ENCODE measurements at regions not wholly inside any gene's neighbourhood (a gene's known extent, or its start where the extent isn't known, plus 50 kb on each side); places are given as distances from the start of the nearest gene placed in this dataset.

DNA sequence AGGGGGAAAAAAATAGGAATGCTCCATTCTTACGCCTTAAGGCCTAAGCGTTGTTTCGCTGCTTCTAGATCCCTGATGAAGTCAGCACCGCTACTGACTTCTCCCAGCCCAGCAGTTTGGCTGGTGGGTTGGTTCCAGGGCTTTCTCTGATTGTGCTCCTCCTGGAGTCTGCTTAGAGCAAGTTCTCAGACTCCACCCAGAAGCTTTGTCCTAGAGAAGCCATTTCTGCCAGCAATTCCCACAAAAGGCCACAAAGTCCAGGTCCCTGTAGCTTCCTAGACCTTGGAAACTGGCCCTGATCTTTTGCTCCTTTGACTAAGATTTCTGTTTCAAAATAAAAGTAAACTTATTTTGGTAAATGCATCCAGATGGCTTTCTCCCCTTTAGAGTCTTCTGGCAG, 65.4 kb downstream of the KCTD12 start:
- TF ChIP-seq CTCF (conservative IDR thresholded peaks at IDR 0.05 in 1 of 2, IDR thresholded peaks at IDR 0.05 in 1 of 2; ENCODE audit: low read depth in 1 of 2, low read length in 2 of 2) (peak; percentile 21 to 44), EZH2 (IDR thresholded peaks at IDR 0.05; ENCODE audit: low read length, missing control alignments) (no peak)
- no peaks in the 10 kb centered on the region for H3K79me2 ChIP-seq (ENCODE audit: control insufficient read depth, insufficient read depth, low read length)
- no peaks in the 10 kb centered on the region for H3K4me1 ChIP-seq (ENCODE audit: control insufficient read depth, extremely low read depth, insufficient read depth, low read length)
- no peaks in the 10 kb centered on the region for H3K9me3 ChIP-seq (ENCODE audit: control insufficient read depth, insufficient read depth, low read depth, low read length)
- H3K4me2 ChIP-seq (ENCODE audit: extremely low read depth, insufficient read depth, low read length), result no peak overlapping the region
- DNase-seq (ENCODE audit: low read depth in 2 of 2), result peak in 1 of 2 donors; percentile 36
- H4K20me1 ChIP-seq (ENCODE audit: control insufficient read depth, extremely low read depth, insufficient read depth, low read length), result no peaks in the 10 kb centered on the region
- no peak overlapping the region for H3K9ac ChIP-seq (ENCODE audit: insufficient read depth, low read length)
- H3K27me3 ChIP-seq (ENCODE audit: control insufficient read depth, insufficient read depth, low read length), result no peaks in the 10 kb centered on the region
- no peak overlapping the region for H3K27ac ChIP-seq (ENCODE audit: insufficient read depth, low read length)
- H3K4me3 ChIP-seq (replicated peaks in 1 of 4; ENCODE audit: control extremely low read depth in 1 of 4, insufficient read depth in 1 of 4, low read depth in 3 of 4, low read length in 4 of 4), result no peak overlapping the region
- H3K36me3 ChIP-seq (ENCODE audit: control insufficient read depth, insufficient read depth, low read length), result no peaks in the 10 kb centered on the region
- no peak overlapping the region for H2AFZ ChIP-seq (ENCODE audit: low read length)

DNA sequence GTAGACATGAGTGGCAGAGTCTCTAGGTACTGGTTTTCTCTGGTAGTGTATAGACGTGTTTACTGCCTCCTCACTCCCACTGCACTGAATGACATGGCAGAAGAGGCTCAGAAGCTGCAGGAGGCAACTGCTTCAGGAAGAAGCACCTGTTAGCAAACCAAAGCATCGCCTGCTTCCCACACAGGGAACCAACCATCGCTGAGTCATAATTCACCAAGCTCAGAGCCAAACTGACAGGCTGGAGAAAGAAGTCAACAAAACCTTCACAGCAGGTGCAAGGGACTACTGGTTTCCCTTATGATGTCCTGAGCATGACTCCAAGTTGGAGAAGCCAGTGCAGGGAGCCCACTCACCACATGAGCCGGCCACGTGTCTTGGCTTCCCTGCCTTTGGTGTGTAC, 69.8 kb downstream of the KCTD12 start:
- no peak for DNase-seq (ENCODE audit: low read depth in 2 of 2)
- H4K20me1 ChIP-seq (ENCODE audit: control insufficient read depth, extremely low read depth, insufficient read depth, low read length), result no peaks in the 10 kb centered on the region
- H3K4me3 ChIP-seq (replicated peaks in 1 of 4; ENCODE audit: control extremely low read depth in 1 of 4, insufficient read depth in 1 of 4, low read depth in 3 of 4, low read length in 4 of 4), result no peak overlapping the region

GRCh38 chr13:76815344-76815743, 70.9 kb downstream of the KCTD12 start:
- Histone ChIP-seq H3K79me2 (ENCODE audit: control insufficient read depth, insufficient read depth, low read length) (no peaks in the 10 kb centered on the region), H3K4me1 (ENCODE audit: control insufficient read depth, extremely low read depth, insufficient read depth, low read length) (peaks cover 10% of the 10 kb centered on the region), H2AFZ (ENCODE audit: low read length) (no peak overlapping the region), H3K9ac (ENCODE audit: insufficient read depth, low read length) (no peak overlapping the region), H3K36me3 (ENCODE audit: control insufficient read depth, insufficient read depth, low read length) (no peaks in the 10 kb centered on the region), H4K20me1 (ENCODE audit: control insufficient read depth, extremely low read depth, insufficient read depth, low read length) (no peaks in the 10 kb centered on the region), H3K9me3 (ENCODE audit: control insufficient read depth, insufficient read depth, low read depth, low read length) (no peaks in the 10 kb centered on the region), H3K4me2 (ENCODE audit: extremely low read depth, insufficient read depth, low read length) (no peak overlapping the region), H3K27ac (ENCODE audit: insufficient read depth, low read length) (no peak overlapping the region), H3K4me3 (replicated peaks in 1 of 4; ENCODE audit: control extremely low read depth in 1 of 4, insufficient read depth in 1 of 4, low read depth in 3 of 4, low read length in 4 of 4) (no peak overlapping the region), H3K27me3 (ENCODE audit: control insufficient read depth, insufficient read depth, low read length) (peaks cover 2% of the 10 kb centered on the region)
- TF ChIP-seq CTCF (conservative IDR thresholded peaks at IDR 0.05 in 1 of 2, IDR thresholded peaks at IDR 0.05 in 1 of 2; ENCODE audit: low read depth in 1 of 2, low read length in 2 of 2) (no peak), EZH2 (IDR thresholded peaks at IDR 0.05; ENCODE audit: low read length, missing control alignments) (no peak)
- no peak for DNase-seq (ENCODE audit: low read depth in 2 of 2)

More for the DNA sequence above, 69.8 kb downstream of the KCTD12 start:
- Histone ChIP-seq H3K9ac (ENCODE audit: insufficient read depth, low read length) (no peak overlapping the region), H3K4me1 (ENCODE audit: control insufficient read depth, extremely low read depth, insufficient read depth, low read length) (peaks cover 10% of the 10 kb centered on the region), H3K36me3 (ENCODE audit: control insufficient read depth, insufficient read depth, low read length) (no peaks in the 10 kb centered on the region), H3K79me2 (ENCODE audit: control insufficient read depth, insufficient read depth, low read length) (no peaks in the 10 kb centered on the region), H3K27ac (ENCODE audit: insufficient read depth, low read length) (no peak overlapping the region), H3K27me3 (ENCODE audit: control insufficient read depth, insufficient read depth, low read length) (peaks cover 2% of the 10 kb centered on the region), H2AFZ (ENCODE audit: low read length) (no peak overlapping the region), H3K9me3 (ENCODE audit: control insufficient read depth, insufficient read depth, low read depth, low read length) (no peaks in the 10 kb centered on the region), H3K4me2 (ENCODE audit: extremely low read depth, insufficient read depth, low read length) (no peak overlapping the region)
- TF ChIP-seq CTCF (conservative IDR thresholded peaks at IDR 0.05 in 1 of 2, IDR thresholded peaks at IDR 0.05 in 1 of 2; ENCODE audit: low read depth in 1 of 2, low read length in 2 of 2), result no peak
- no peak for TF ChIP-seq EZH2 (IDR thresholded peaks at IDR 0.05; ENCODE audit: low read length, missing control alignments)

Data from fibroblast of lung (primary cell).